H1 (cell line): ENCODE measurements at regions not wholly inside any gene's neighbourhood (a gene's known extent, or its start where the extent isn't known, plus 50 kb on each side); places are given as distances from the start of the nearest gene placed in this dataset.

ENCODE experiments used
- CTCF ChIA-PET: fragments of 300-600 bp; sonication (Branson Sonifier 250); formaldehyde crosslinking; loops from one replicate; lab custom pipeline; 2021; ENCODE audit not compliant: partially characterized antibody; lab: Charles Lee
- POLR2A ChIA-PET: fragments of 300-600 bp; sonication (Branson Sonifier 250); formaldehyde crosslinking; loops from one replicate; lab custom pipeline; 2021; ENCODE audit warnings: inconsistent platforms; ENCODE audit not compliant: partially characterized antibody; lab: Charles Lee
- DNase-seq, 2 experiments: peaks; one replicate each; pipeline versions ENCODE4 v3.0.0 to v3.0.0-alpha.2; 2010 to 2022; ENCODE audit warnings: low spot score in 2 of 2, low read depth in 1 of 2, mixed read lengths in 1 of 2
- FAIRE-seq: peaks from 2 replicates; lab custom pipeline; 2011; peaks lifted over from hg19 to GRCh38; lab: Jason Lieb, UNC
- H2AFZ ChIP-seq: 2 replicates; pipeline ENCODE4 v1.8.1; 2012; ENCODE audit warnings: low read length, inconsistent platforms
- H2AK5ac ChIP-seq: 2 replicates; pipeline ENCODE4 v1.6.1; 2013; ENCODE audit warnings: low read depth, low read length
- H2BK120ac ChIP-seq: replicated peaks from 2 replicates; pipeline ENCODE3; 2013; ENCODE audit warnings: low read depth, low read length, inconsistent platforms
- H2BK12ac ChIP-seq: 2 replicates; pipeline ENCODE4 v1.6.1; 2013; ENCODE audit warnings: low read depth, low read length
- H2BK15ac ChIP-seq: 2 replicates; pipeline ENCODE4 v1.6.1; 2013; ENCODE audit warnings: low read length
- H2BK20ac ChIP-seq: 2 replicates; pipeline ENCODE4 v1.6.1; 2013; ENCODE audit warnings: low read length
- H2BK5ac ChIP-seq: 2 replicates; pipeline ENCODE4 v1.6.1; 2013; ENCODE audit warnings: low read depth, low read length
- H3K14ac ChIP-seq: 2 replicates; pipeline ENCODE4 v1.6.1; 2013; ENCODE audit warnings: inconsistent platforms; ENCODE audit not compliant: insufficient read length
- H3K18ac ChIP-seq: 2 replicates; pipeline ENCODE4 v1.6.1; 2013; ENCODE audit warnings: low read length; ENCODE audit errors: extremely low read depth
- H3K23ac ChIP-seq: 2 replicates; pipeline ENCODE4 v1.6.1; 2013; ENCODE audit warnings: inconsistent platforms; ENCODE audit not compliant: insufficient read length
- H3K23me2 ChIP-seq: 2 replicates; pipeline ENCODE4 v1.6.1; 2013; ENCODE audit warnings: low read depth, low read length
- H3K27ac ChIP-seq: 2 replicates; pipeline ENCODE4 v1.6.1; 2011; ENCODE audit warnings: low read depth, low read length, inconsistent platforms
- H3K27me3 ChIP-seq, 4 experiments: replicated peaks in 1 of 4; 1 replicate in 1 of 4; 2 replicates in 3 of 4; pipeline versions ENCODE4 v1.6.1 to v1.8.1; 2011 to 2013; ENCODE audit warnings: low read length in 3 of 4, mild to moderate bottlenecking in 3 of 4, inconsistent platforms in 2 of 4, mixed read lengths in 2 of 4, moderate library complexity in 1 of 4; ENCODE audit not compliant: control insufficient read depth in 3 of 4, insufficient read depth in 3 of 4; ENCODE audit errors: extremely low read depth in 1 of 4
- H3K36me3 ChIP-seq, 4 experiments: 2 replicates each; pipeline versions ENCODE4 v1.6.1 to v1.8.1; 2011 to 2013; ENCODE audit warnings: mild to moderate bottlenecking in 4 of 4, low read length in 3 of 4, moderate library complexity in 2 of 4, control low read depth in 1 of 4, inconsistent platforms in 1 of 4; ENCODE audit not compliant: insufficient read depth in 4 of 4, control insufficient read depth in 2 of 4
- H3K4ac ChIP-seq: replicated peaks from 2 replicates; pipeline ENCODE3; 2013; ENCODE audit warnings: low read length, low read depth, mixed read lengths, inconsistent platforms; ENCODE audit not compliant: insufficient read length
- H3K4me1 ChIP-seq, 4 experiments: replicated peaks in 1 of 4; 1 replicate in 1 of 4; 2 replicates in 3 of 4; pipeline versions ENCODE4 v1.6.1 to v1.8.1; 2011 to 2013; ENCODE audit warnings: low read length in 3 of 4, inconsistent platforms in 2 of 4, mixed read lengths in 1 of 4; ENCODE audit not compliant: insufficient read depth in 4 of 4, control insufficient read depth in 3 of 4
- H3K4me2 ChIP-seq, 2 experiments: 2 replicates each; pipeline versions ENCODE4 v1.6.1 to v1.8.1; 2011 to 2013; ENCODE audit warnings: low read depth in 2 of 2, low read length in 2 of 2, control low read depth in 1 of 2, inconsistent platforms in 1 of 2, mild to moderate bottlenecking in 1 of 2; ENCODE audit not compliant: insufficient read depth in 1 of 2
- H3K4me3 ChIP-seq, 4 experiments: fragments of 200-600, 300-600 bp in 1 of 4; sonication (generic), shearing (Covaris generic), sonication (Bioruptor Twin) in 1 of 4; 2 replicates each; pipeline versions ENCODE4 v1.5.1 to v1.8.1; 2011 to 2016; ENCODE audit warnings: low read length in 4 of 4, low read depth in 3 of 4, control low read depth in 2 of 4, inconsistent platforms in 2 of 4, mild to moderate bottlenecking in 2 of 4, mixed read lengths in 1 of 4, moderate library complexity in 1 of 4; ENCODE audit not compliant: insufficient read depth in 2 of 4; ENCODE audit errors: extremely low read depth in 1 of 4
- H3K56ac ChIP-seq: replicated peaks from 2 replicates; pipeline ENCODE3; 2013; ENCODE audit warnings: low read depth, mild to moderate bottlenecking, mixed read lengths, low read length, inconsistent platforms; ENCODE audit not compliant: insufficient read length
- H3K79me1 ChIP-seq: 2 replicates; pipeline ENCODE4 v1.6.1; 2013; ENCODE audit warnings: low read depth, low read length, control low read depth
- H3K79me2 ChIP-seq, 2 experiments: 2 replicates each; pipeline versions ENCODE4 v1.6.1 to v1.8.1; 2012 to 2013; ENCODE audit warnings: low read length in 2 of 2, mild to moderate bottlenecking in 2 of 2, inconsistent platforms in 1 of 2; ENCODE audit not compliant: insufficient read depth in 2 of 2, control insufficient read depth in 1 of 2
- H3K9ac ChIP-seq, 4 experiments: replicated peaks in 1 of 4; 1 replicate in 1 of 4; 2 replicates in 3 of 4; pipeline versions ENCODE4 v1.6.1 to v1.8.1; 2011 to 2013; ENCODE audit warnings: low read depth in 3 of 4, low read length in 3 of 4, control low read depth in 2 of 4, mild to moderate bottlenecking in 2 of 4, moderate library complexity in 2 of 4, inconsistent platforms in 1 of 4; ENCODE audit errors: extremely low read depth in 1 of 4
- H3K9me3 ChIP-seq, 2 experiments: 2 replicates each; pipeline versions ENCODE4 v1.6.1 to v1.8.1; 2012 to 2013; ENCODE audit warnings: mild to moderate bottlenecking in 2 of 2, moderate library complexity in 2 of 2, control low read depth in 1 of 2, inconsistent platforms in 1 of 2, low read depth in 1 of 2, low read length in 1 of 2, mixed read lengths in 1 of 2; ENCODE audit not compliant: insufficient read depth in 2 of 2
- H4K20me1 ChIP-seq, 2 experiments: replicated peaks in 1 of 2; 2 replicates each; pipeline versions ENCODE3 to v1.8.1; 2011 to 2013; ENCODE audit warnings: inconsistent platforms in 2 of 2, low read length in 2 of 2, mild to moderate bottlenecking in 1 of 2; ENCODE audit not compliant: insufficient read depth in 2 of 2, control insufficient read depth in 1 of 2
- H4K5ac ChIP-seq: 2 replicates; pipeline ENCODE4 v1.6.1; 2013; ENCODE audit warnings: low read length, low read depth, mixed read lengths, inconsistent platforms; ENCODE audit not compliant: insufficient read length
- H4K8ac ChIP-seq: 2 replicates; pipeline ENCODE4 v1.8.0; 2013; ENCODE audit warnings: mild to moderate bottlenecking, moderate library complexity, low read length, inconsistent platforms; ENCODE audit not compliant: insufficient read depth; ENCODE audit errors: extremely low read depth
- H4K91ac ChIP-seq: replicated peaks from 2 replicates; pipeline ENCODE3; 2013; ENCODE audit warnings: low read length, mixed read lengths, inconsistent platforms; ENCODE audit not compliant: insufficient read length
- KDM1A ChIP-seq: fragments of 200-600, 300-600 bp; sonication (generic); IDR thresholded peaks from 2 replicates; pipeline ENCODE4 v1.7.1; 2016; ENCODE audit warnings: mild to moderate bottlenecking, low read length, borderline replicate concordance
- POLR2A ChIP-seq, 2 experiments: IDR thresholded peaks; 1 replicate in 1 of 2; 2 replicates in 1 of 2; pipeline ENCODE4 v1.6.1; 2011; ENCODE audit warnings: low read depth in 2 of 2, low read length in 2 of 2, mild to moderate bottlenecking in 2 of 2; ENCODE audit errors: control extremely low read depth in 1 of 2
- SAP30 ChIP-seq: fragments of 300-600 bp; sonication (generic); IDR thresholded peaks from 2 replicates; pipeline ENCODE4 v1.7.1; 2012; ENCODE audit warnings: low read length, moderate library complexity, mild to moderate bottlenecking, inconsistent platforms; ENCODE audit not compliant: insufficient read depth, insufficient replicate concordance
- SIX5 ChIP-seq: IDR thresholded peaks from 2 replicates; pipeline ENCODE4 v1.6.1; 2011; ENCODE audit warnings: mild to moderate bottlenecking, low read depth, low read length
- TAF7 ChIP-seq: optimal IDR thresholded peaks from 2 replicates; pipeline ENCODE3; 2011; ENCODE audit warnings: low read depth, mild to moderate bottlenecking, inconsistent platforms, low read length, moderate library complexity, borderline replicate concordance
- WGBS, 2 experiments: shearing (Covaris generic) in 1 of 2; methylation state at CpG; one replicate each; pipeline versions ENCODE4 v1.1.6 to v1.1.7; 2013 to 2015; ENCODE audit warnings: low lambda C conversion rate in 2 of 2, mixed read lengths in 2 of 2, inconsistent platforms in 1 of 2, low coverage in 1 of 2, missing lambda C conversion rate in 1 of 2; ENCODE audit not compliant: insufficient replicate concordance in 2 of 2, insufficient coverage in 1 of 2, insufficient read length in 1 of 2; ENCODE audit errors: extremely low coverage in 1 of 2, missing lambda C conversion rate in 1 of 2; 5-methylcytosine and 5-hydroxymethylcytosine counted together

- Histone ChIP-seq H3K4ac (no peak overlapping the region), H4K8ac (no peak overlapping the region), H2BK15ac (no peak overlapping the region), H3K23ac (no peak overlapping the region), H3K18ac (no peak overlapping the region), H2BK20ac (no peak overlapping the region), H3K27me3 (no peaks in the 10 kb centered on the region), H2AFZ (no peak overlapping the region), H3K27ac (no peak overlapping the region), H3K23me2 (no peaks in the 10 kb centered on the region), H3K9ac (no peak overlapping the region), H4K5ac (no peak overlapping the region), H3K36me3 (no peaks in the 10 kb centered on the region), H3K4me2 (no peak overlapping the region), H3K79me1 (no peaks in the 10 kb centered on the region), H2BK12ac (no peak overlapping the region), H3K56ac (no peak overlapping the region), H3K14ac (no peak overlapping the region), H3K9me3 (no peaks in the 10 kb centered on the region), H4K91ac (no peak overlapping the region), H2AK5ac (no peak overlapping the region), H2BK120ac (no peak overlapping the region), H3K4me3 (no peak overlapping the region), H2BK5ac (no peak overlapping the region), H4K20me1 (no peaks in the 10 kb centered on the region), H3K79me2 (no peaks in the 10 kb centered on the region), H3K4me1 (no peaks in the 10 kb centered on the region)
- no peak for TF ChIP-seq TAF7
- TF ChIP-seq POLR2A (IDR thresholded peaks at IDR 0.05; ENCODE audit: control extremely low read depth in 1 of 2, low read depth in 2 of 2, low read length in 2 of 2), result no peak
- no peak for TF ChIP-seq SAP30
- TF ChIP-seq KDM1A, result no peak
- TF ChIP-seq SIX5, result no peak
- WGBS, 2 experiments, result 93% methylated on average over 4 of the region's 4 CpGs; no CpG with 5 or more reads in 1 of the 2 experiments
- CTCF ChIA-PET, result no interaction called here
- DNase-seq (no peak), FAIRE-seq (no peak)
- POLR2A ChIA-PET, result no interaction called here
Measured at GRCh38 chr4:72779241-72779640, 210.2 kb upstream of the ADAMTS3 start.
